BE2C (cell line): ENCODE measurements at regions not wholly inside any gene's neighbourhood (a gene's known extent, or its start where the extent isn't known, plus 50 kb on each side); places are given as distances from the start of the nearest gene placed in this dataset.

Experiments used
- DNase-seq: peaks from one replicate; pipeline ENCODE4 v3.0.0-alpha.2; 2020
- H3K27me3 ChIP-seq: fragments of 250-450 bp; sonication (Bioruptor Pico); 2 replicates; pipeline ENCODE4 v1.5.1; 2020; ENCODE audit warnings: mild to moderate bottlenecking
- H3K36me3 ChIP-seq: fragments of 250-450 bp; sonication (Bioruptor Pico); 2 replicates; pipeline ENCODE4 v1.5.1; 2020; ENCODE audit warnings: mild to moderate bottlenecking
- H3K4me1 ChIP-seq: fragments of 250-450 bp; sonication (Bioruptor Pico); 2 replicates; pipeline ENCODE4 v1.5.1; 2020
- H3K4me3 ChIP-seq: 2 replicates; pipeline ENCODE4 v1.5.1; 2011; ENCODE audit warnings: low read depth, low read length
- H3K9me3 ChIP-seq: fragments of 250-450 bp; sonication (Bioruptor Pico); 2 replicates; pipeline ENCODE4 v1.5.1; 2020
- TF ChIP-seq, protein P1 (sequence below): IDR thresholded peaks from 2 replicates; pipeline ENCODE4 v1.5.1; 2012; ENCODE audit warnings: mild to moderate bottlenecking, low read depth, low read length

DNA sequence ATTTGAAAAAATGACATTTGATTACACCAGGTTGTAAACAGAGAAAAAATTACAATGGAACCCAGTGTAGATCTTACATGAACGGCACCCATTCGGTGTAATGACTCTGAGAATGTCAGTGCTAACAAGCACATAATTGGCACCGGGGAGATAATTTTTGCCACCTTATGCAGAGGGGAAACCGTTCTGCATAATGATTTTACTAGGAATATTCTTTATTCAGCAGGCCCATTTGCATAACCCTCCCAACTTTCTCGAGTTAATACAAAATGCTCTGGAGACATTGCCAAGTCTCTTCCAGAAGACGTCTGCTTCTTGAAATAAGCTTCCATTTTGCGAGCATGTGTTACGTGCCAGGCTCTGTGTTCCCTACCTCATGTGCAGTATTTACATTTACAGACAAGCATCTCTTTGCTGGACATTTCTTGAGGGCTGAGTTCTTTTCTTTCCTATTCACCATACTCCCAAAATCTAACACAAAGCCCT lies 275.8 kb downstream of the MIAT start:
- TF ChIP-seq, protein P1, sequence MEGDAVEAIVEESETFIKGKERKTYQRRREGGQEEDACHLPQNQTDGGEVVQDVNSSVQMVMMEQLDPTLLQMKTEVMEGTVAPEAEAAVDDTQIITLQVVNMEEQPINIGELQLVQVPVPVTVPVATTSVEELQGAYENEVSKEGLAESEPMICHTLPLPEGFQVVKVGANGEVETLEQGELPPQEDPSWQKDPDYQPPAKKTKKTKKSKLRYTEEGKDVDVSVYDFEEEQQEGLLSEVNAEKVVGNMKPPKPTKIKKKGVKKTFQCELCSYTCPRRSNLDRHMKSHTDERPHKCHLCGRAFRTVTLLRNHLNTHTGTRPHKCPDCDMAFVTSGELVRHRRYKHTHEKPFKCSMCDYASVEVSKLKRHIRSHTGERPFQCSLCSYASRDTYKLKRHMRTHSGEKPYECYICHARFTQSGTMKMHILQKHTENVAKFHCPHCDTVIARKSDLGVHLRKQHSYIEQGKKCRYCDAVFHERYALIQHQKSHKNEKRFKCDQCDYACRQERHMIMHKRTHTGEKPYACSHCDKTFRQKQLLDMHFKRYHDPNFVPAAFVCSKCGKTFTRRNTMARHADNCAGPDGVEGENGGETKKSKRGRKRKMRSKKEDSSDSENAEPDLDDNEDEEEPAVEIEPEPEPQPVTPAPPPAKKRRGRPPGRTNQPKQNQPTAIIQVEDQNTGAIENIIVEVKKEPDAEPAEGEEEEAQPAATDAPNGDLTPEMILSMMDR = no peak
- Histone ChIP-seq H3K4me3 (no peak overlapping the region), H3K9me3 (no peaks in the 10 kb centered on the region), H3K4me1 (peaks cover 2% of the 10 kb centered on the region), H3K36me3 (no peaks in the 10 kb centered on the region), H3K27me3 (no peaks in the 10 kb centered on the region)
- no peak for DNase-seq

DNA sequence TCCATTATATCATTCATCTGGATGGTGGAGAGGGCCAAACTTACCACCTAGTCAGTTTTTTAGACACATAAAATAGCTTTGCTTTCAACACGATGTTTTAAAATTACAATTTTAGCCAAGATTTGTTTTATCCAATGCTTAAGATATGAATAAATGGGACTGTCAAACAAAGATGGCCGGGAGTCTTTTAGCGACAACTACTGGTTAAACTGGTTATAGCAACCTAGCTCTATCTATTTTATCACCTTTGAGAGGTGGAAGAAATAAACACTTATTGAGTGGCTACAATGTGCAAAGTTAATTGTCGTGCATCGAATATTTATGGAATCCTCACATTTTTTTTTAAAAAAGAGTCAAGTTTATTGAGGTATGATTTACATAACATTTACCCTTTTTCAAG lies 279.8 kb downstream of the MIAT start:
- DNase-seq = no peak
- Histone ChIP-seq H3K36me3 (no peaks in the 10 kb centered on the region), H3K9me3 (no peaks in the 10 kb centered on the region), H3K4me3 (no peak overlapping the region), H3K27me3 (no peaks in the 10 kb centered on the region), H3K4me1 (peaks cover 7% of the 10 kb centered on the region)
- TF ChIP-seq, protein P1 = peak; percentile 14; the same call in 1 of the 2 replicates

DNA sequence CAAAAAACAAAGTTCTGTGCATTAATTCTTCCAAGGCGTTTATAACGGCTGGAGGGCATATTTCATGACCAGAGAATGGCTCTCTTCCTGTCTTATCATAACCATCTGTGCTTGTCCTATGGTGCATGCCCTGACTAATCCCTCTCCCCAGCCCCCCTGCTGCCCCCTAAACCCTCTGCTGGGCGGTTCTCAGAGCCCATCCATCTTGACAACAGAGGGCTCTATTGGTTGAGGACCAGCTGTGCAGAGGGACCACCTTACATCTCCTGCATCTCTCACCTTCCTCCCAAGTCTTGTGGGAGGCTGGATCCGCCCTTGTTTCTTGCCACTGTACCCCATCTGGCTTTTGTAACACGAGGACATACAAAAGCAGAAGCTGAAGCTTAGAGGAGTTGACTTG lies 282.1 kb downstream of the MIAT start:
- TF ChIP-seq, protein P1 = no peak
- H3K4me3 ChIP-seq = no peak overlapping the region
- H3K27me3 ChIP-seq = no peaks in the 10 kb centered on the region
- no peak for DNase-seq
- no peaks in the 10 kb centered on the region for H3K9me3 ChIP-seq
- peaks cover 19% of the 10 kb centered on the region for H3K4me1 ChIP-seq
- H3K36me3 ChIP-seq = no peaks in the 10 kb centered on the region

GRCh38 chr22:26941896-26942636 lies 284.7 kb downstream of the MIAT start:
- no peaks in the 10 kb centered on the region for H3K36me3 ChIP-seq
- no peaks in the 10 kb centered on the region for H3K27me3 ChIP-seq
- TF ChIP-seq, protein P1 = no peak
- H3K4me1 ChIP-seq = peaks cover 19% of the 10 kb centered on the region
- H3K4me3 ChIP-seq = no peak overlapping the region
- peak; percentile 49 for DNase-seq
- H3K9me3 ChIP-seq = no peaks in the 10 kb centered on the region

- H3K4me3 ChIP-seq = no peak overlapping the region; the same call in 1 of the 2 replicates
- no peaks in the 10 kb centered on the region for H3K27me3 ChIP-seq
- DNase-seq = no peak
- no peaks in the 10 kb centered on the region for H3K36me3 ChIP-seq
- H3K9me3 ChIP-seq = no peaks in the 10 kb centered on the region
- H3K4me1 ChIP-seq = peaks cover 19% of the 10 kb centered on the region
- TF ChIP-seq, protein P1 = no peak
Observed at GRCh38 chr22:26942637-26942957, 285.2 kb downstream of the MIAT start.

DNA sequence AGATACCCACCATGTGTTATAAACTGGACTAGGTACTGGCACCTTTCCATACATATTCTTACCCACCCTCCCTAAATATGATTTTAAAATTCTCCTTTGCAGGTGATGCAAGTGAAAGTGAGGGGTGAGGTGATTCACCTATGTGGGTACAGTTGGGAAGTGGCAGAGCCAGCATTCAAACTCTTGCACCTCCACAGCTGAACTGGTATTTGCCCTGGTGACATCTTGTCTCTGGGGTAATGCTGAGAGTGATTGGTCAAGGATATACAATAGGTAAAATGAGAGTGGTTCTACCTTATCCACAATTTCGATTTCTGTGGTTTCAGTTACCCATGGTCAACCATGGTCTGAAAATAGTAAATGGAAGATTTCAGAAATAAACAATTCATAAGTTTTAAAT lies 288.2 kb downstream of the MIAT start:
- TF ChIP-seq, protein P1 = no peak
- no peak for DNase-seq
- Histone ChIP-seq H3K36me3 (no peaks in the 10 kb centered on the region), H3K4me1 (peaks cover 19% of the 10 kb centered on the region), H3K27me3 (no peaks in the 10 kb centered on the region), H3K9me3 (no peaks in the 10 kb centered on the region), H3K4me3 (no peak overlapping the region)
